ENCODE measurements at regions not wholly inside any gene's neighbourhood (a gene's known extent, or its start where the extent isn't known, plus 50 kb on each side); places are given as distances from the start of the nearest gene placed in this dataset.

- H3K9me3 ChIP-seq: peaks cover 0 to 7% (median 0%) of the 10 kb centered on the region in 4 donors
- no peak for DNase-seq (ENCODE audit: low spot score in 2 of 2)
- no peaks in the 10 kb centered on the region for H3K4me1 ChIP-seq
- no peaks in the 10 kb centered on the region for H3K27me3 ChIP-seq
- H3K36me3 ChIP-seq: no peaks in the 10 kb centered on the region
- H3K4me3 ChIP-seq: no peak overlapping the region
- WGBS, 2 donors: 60 to 63% methylated on average over 35 to 46 of the region's 46 CpGs
- TF ChIP-seq EP300 (IDR thresholded peaks at IDR 0.05): no peak
- no peak for TF ChIP-seq POLR2A (IDR thresholded peaks at IDR 0.05)
- TF ChIP-seq CTCF (IDR thresholded peaks at IDR 0.05): no peak
- H3K27ac ChIP-seq: no peak overlapping the region
These were observed 583.1 kb upstream of the HS6ST1 start for GRCh38 chr2:128901572-128902391.

GRCh38 chr2:128903637-128904036 is 585.0 kb upstream of the HS6ST1 start:
- no peak overlapping the region for H3K27ac ChIP-seq
- DNase-seq (ENCODE audit: low spot score in 2 of 2): no peak
- WGBS, 2 donors: 88 to 100% methylated on average over 6 of the region's 19 CpGs
- no peak overlapping the region for H3K4me3 ChIP-seq
- H3K9me3 ChIP-seq: peaks cover 0 to 7% (median 0%) of the 10 kb centered on the region in 4 donors
- H3K4me1 ChIP-seq: no peaks in the 10 kb centered on the region
- TF ChIP-seq CTCF (IDR thresholded peaks at IDR 0.05) (no peak), EP300 (IDR thresholded peaks at IDR 0.05) (no peak), POLR2A (IDR thresholded peaks at IDR 0.05) (no peak)
- H3K27me3 ChIP-seq: no peaks in the 10 kb centered on the region
- H3K36me3 ChIP-seq: no peaks in the 10 kb centered on the region

- WGBS, 2 donors: 78 to 91% methylated on average over 1 of the region's 1 CpG
These were observed 592.6 kb upstream of the HS6ST1 start for GRCh38 chr2:128911276-128911675.

GRCh38 chr2:128914320-128914719 is 595.7 kb upstream of the HS6ST1 start:
- Histone ChIP-seq H3K27ac (no peak overlapping the region), H3K4me3 (no peak overlapping the region), H3K27me3 (no peaks in the 10 kb centered on the region), H3K9me3 (peaks cover 0 to 19% (median 2%) of the 10 kb centered on the region in 4 donors), H3K4me1 (no peaks in the 10 kb centered on the region), H3K36me3 (no peaks in the 10 kb centered on the region)
- no peak for TF ChIP-seq CTCF (IDR thresholded peaks at IDR 0.05)
- no peak for TF ChIP-seq EP300 (IDR thresholded peaks at IDR 0.05)
- TF ChIP-seq POLR2A (IDR thresholded peaks at IDR 0.05): no peak
- no peak for DNase-seq (ENCODE audit: low spot score in 2 of 2)

More at GRCh38 chr2:128911276-128911675, 592.6 kb upstream of the HS6ST1 start:
- no peaks in the 10 kb centered on the region for H3K36me3 ChIP-seq
- no peaks in the 10 kb centered on the region for H3K27me3 ChIP-seq
- TF ChIP-seq POLR2A (IDR thresholded peaks at IDR 0.05): no peak
- no peak for TF ChIP-seq EP300 (IDR thresholded peaks at IDR 0.05)
- no peak overlapping the region for H3K4me3 ChIP-seq
- peaks cover 0 to 9% (median 2%) of the 10 kb centered on the region in 4 donors for H3K9me3 ChIP-seq
- no peaks in the 10 kb centered on the region for H3K4me1 ChIP-seq
- no peak for DNase-seq (ENCODE audit: low spot score in 2 of 2)
- H3K27ac ChIP-seq: no peak overlapping the region

GRCh38 chr2:128921751-128922150 is 603.1 kb upstream of the HS6ST1 start:
- H3K9me3 ChIP-seq: peaks cover 0 to 10% (median 0%) of the 10 kb centered on the region in 4 donors
- TF ChIP-seq CTCF (IDR thresholded peaks at IDR 0.05): no peak
- no peak for TF ChIP-seq EP300 (IDR thresholded peaks at IDR 0.05)
- no peak for TF ChIP-seq POLR2A (IDR thresholded peaks at IDR 0.05)
- no peaks in the 10 kb centered on the region for H3K27me3 ChIP-seq
- no peaks in the 10 kb centered on the region for H3K36me3 ChIP-seq
- no peaks in the 10 kb centered on the region for H3K4me1 ChIP-seq
- no peak for DNase-seq (ENCODE audit: low spot score in 2 of 2)
- WGBS, 2 donors: 38 to 40% methylated on average over 2 of the region's 2 CpGs
- no peak overlapping the region for H3K4me3 ChIP-seq
- no peak overlapping the region for H3K27ac ChIP-seq
